Naive thymus-derived CD4-positive, alpha-beta T cell (primary cell): ENCODE measurements at regions not wholly inside any gene's neighbourhood (a gene's known extent, or its start where the extent isn't known, plus 50 kb on each side); places are given as distances from the start of the nearest gene placed in this dataset.

ENCODE experiments used
- ATAC-seq: fragments of 150-1000 bp; cut with Tn5 transposase; 2 replicates; pipeline ENCODE4 v1.10.0; 2021; ENCODE audit warnings: mild to moderate bottlenecking, moderate library complexity
- CTCF ChIA-PET: fragments of 350-600 bp; sonication (Branson Sonifier 250); formaldehyde crosslinking; loops from one replicate; lab custom pipeline; 2021; ENCODE audit warnings: antibody characterized with exemption; lab: Charles Lee
- POLR2A ChIA-PET: fragments of 350-600 bp; sonication (Branson Sonifier 250); formaldehyde crosslinking; loops from one replicate; lab custom pipeline; 2021; ENCODE audit warnings: antibody characterized with exemption, inconsistent platforms; lab: Charles Lee
- DNase-seq, 9 donors: peaks; one replicate each; pipeline versions ENCODE4 v3.0.0 to v3.0.0-alpha.2; 2020 to 2022; ENCODE audit warnings: mixed read lengths in 1 of 9
- H3K27ac ChIP-seq: one replicate; pipeline ENCODE4 v1.7.0; 2013; ENCODE audit warnings: mild to moderate bottlenecking, low read depth, low read length, moderate library complexity
- H3K27me3 ChIP-seq, 2 donors: one replicate each; pipeline ENCODE4 v1.7.0; 2013; ENCODE audit warnings: low read length in 2 of 2, mild to moderate bottlenecking in 2 of 2, moderate library complexity in 2 of 2; ENCODE audit not compliant: control insufficient read depth in 2 of 2, insufficient read depth in 2 of 2
- H3K36me3 ChIP-seq, 3 experiments: 1 replicate in 2 of 3; 2 replicates in 1 of 3; pipeline ENCODE4 v1.7.0; 2013; ENCODE audit warnings: low read length in 3 of 3, mild to moderate bottlenecking in 3 of 3, moderate library complexity in 1 of 3; ENCODE audit not compliant: insufficient read depth in 3 of 3, control insufficient read depth in 2 of 3
- H3K4me1 ChIP-seq, 2 donors: one replicate each; pipeline ENCODE4 v1.7.0; 2013; ENCODE audit warnings: low read length in 2 of 2, mild to moderate bottlenecking in 2 of 2, moderate library complexity in 1 of 2; ENCODE audit not compliant: control insufficient read depth in 2 of 2, insufficient read depth in 2 of 2
- H3K4me3 ChIP-seq: 2 replicates; pipeline ENCODE4 v1.7.0; 2013; ENCODE audit warnings: mild to moderate bottlenecking, low read length
- H3K9me3 ChIP-seq, 3 experiments: 1 replicate in 2 of 3; 2 replicates in 1 of 3; pipeline ENCODE4 v1.7.0; 2013; ENCODE audit warnings: low read length in 3 of 3; ENCODE audit not compliant: control insufficient read depth in 2 of 3
- H3K27ac Mint-ChIP-seq, 9 donors: one replicate each; pipeline ENCODE4 v1.8.0; 2020 to 2022; ENCODE audit warnings: mixed read lengths in 9 of 9, mild to moderate bottlenecking in 8 of 9, moderate library complexity in 5 of 9, inconsistent platforms in 2 of 9
- H3K27me3 Mint-ChIP-seq, 5 donors: one replicate each; pipeline ENCODE4 v1.8.0; 2021 to 2022; ENCODE audit warnings: mixed read lengths in 5 of 5, mild to moderate bottlenecking in 1 of 5
- H3K36me3 Mint-ChIP-seq, 5 donors: one replicate each; pipeline ENCODE4 v1.8.0; 2020 to 2022; ENCODE audit warnings: mixed read lengths in 5 of 5, mild to moderate bottlenecking in 3 of 5, inconsistent platforms in 1 of 5
- H3K4me1 Mint-ChIP-seq, 7 donors: one replicate each; pipeline ENCODE4 v1.8.0; 2020 to 2022; ENCODE audit warnings: mixed read lengths in 7 of 7, mild to moderate bottlenecking in 3 of 7, inconsistent platforms in 1 of 7
- H3K4me3 Mint-ChIP-seq, 10 donors: one replicate each; pipeline ENCODE4 v1.8.0; 2020 to 2022; ENCODE audit warnings: mild to moderate bottlenecking in 10 of 10, mixed read lengths in 10 of 10, moderate library complexity in 6 of 10, inconsistent platforms in 2 of 10
- H3K9me3 Mint-ChIP-seq, 11 donors: one replicate each; pipeline ENCODE4 v1.8.0; 2020 to 2022; ENCODE audit warnings: mixed read lengths in 11 of 11, mild to moderate bottlenecking in 4 of 11, inconsistent platforms in 1 of 11, moderate library complexity in 1 of 11
- intact Hi-C, 2 donors: fragments of 100-400 bp; cut with micrococcal nuclease; formaldehyde crosslinking; loops; one replicate each; pipeline ENCODE4 v1.15.1; 2023

- H3K27me3 ChIP-seq, result no peaks in the 10 kb centered on the region
- POLR2A ChIA-PET, result no interaction called here
- no peaks in the 10 kb centered on the region for H3K4me1 ChIP-seq
- CTCF ChIA-PET, result no interaction called here
- H3K4me3 ChIP-seq, result no peak overlapping the region
- Mint-ChIP-seq H3K4me1 (no peaks in the 10 kb centered on the region), H3K4me3 (no peak overlapping the region), H3K9me3 (peaks cover 0 to 2% (median 0%) of the 10 kb centered on the region in 11 donors), H3K36me3 (no peaks in the 10 kb centered on the region), H3K27me3 (peaks cover 0 to 9% (median 3%) of the 10 kb centered on the region in 5 donors), H3K27ac (no peak overlapping the region)
- intact Hi-C loops, result no loop called here
- no peaks in the 10 kb centered on the region for H3K36me3 ChIP-seq
- DNase-seq, result no peak
- H3K27ac ChIP-seq, result no peak overlapping the region
- H3K9me3 ChIP-seq, result no peaks in the 10 kb centered on the region
- ATAC-seq, result no peak
Observed at GRCh38 chr11:70026726-70027125, 51.4 kb upstream of the ANO1 start.

GRCh38 chr11:70027451-70027850 is 50.7 kb upstream of the ANO1 start:
- intact Hi-C loops, result no loop called here
- H3K4me1 ChIP-seq, result no peaks in the 10 kb centered on the region
- H3K9me3 Mint-ChIP-seq, result peaks cover 0 to 2% (median 0%) of the 10 kb centered on the region in 11 donors
- H3K9me3 ChIP-seq, result no peaks in the 10 kb centered on the region
- H3K36me3 ChIP-seq, result no peaks in the 10 kb centered on the region
- H3K4me3 ChIP-seq, result no peak overlapping the region
- POLR2A ChIA-PET, result no interaction called here
- CTCF ChIA-PET, result no interaction called here
- no peaks in the 10 kb centered on the region for H3K4me1 Mint-ChIP-seq
- no peak overlapping the region for H3K4me3 Mint-ChIP-seq
- ATAC-seq, result no peak
- no peak for DNase-seq
- H3K27me3 ChIP-seq, result no peaks in the 10 kb centered on the region
- H3K27ac Mint-ChIP-seq, result no peak overlapping the region
- H3K27ac ChIP-seq, result no peak overlapping the region
- H3K27me3 Mint-ChIP-seq, result peaks cover 0 to 16% (median 10%) of the 10 kb centered on the region in 5 donors
- no peaks in the 10 kb centered on the region for H3K36me3 Mint-ChIP-seq

GRCh38 chr11:70028147-70028855 is 49.8 kb upstream of the ANO1 start:
- Histone ChIP-seq H3K27ac (no peak overlapping the region), H3K9me3 (no peaks in the 10 kb centered on the region), H3K4me3 (no peak overlapping the region), H3K27me3 (no peaks in the 10 kb centered on the region), H3K36me3 (no peaks in the 10 kb centered on the region), H3K4me1 (no peaks in the 10 kb centered on the region)
- H3K27ac Mint-ChIP-seq, result peak overlapping the region in 1 of 9 donors; percentile 49
- ATAC-seq, result no peak
- peaks cover 0 to 19% (median 7%) of the 10 kb centered on the region in 5 donors for H3K27me3 Mint-ChIP-seq
- intact Hi-C loops, result no loop called here
- ChIA-PET POLR2A (no interaction called here), CTCF (no interaction called here)
- H3K4me3 Mint-ChIP-seq, result no peak overlapping the region
- no peaks in the 10 kb centered on the region for H3K36me3 Mint-ChIP-seq
- DNase-seq, result no peak
- H3K4me1 Mint-ChIP-seq, result no peaks in the 10 kb centered on the region
- peaks cover 0 to 2% (median 0%) of the 10 kb centered on the region in 11 donors for H3K9me3 Mint-ChIP-seq
